SK-N-SH treated with all-trans-retinoic acid at 6 μM for 48 hours (cell line): ENCODE measurements at regions not wholly inside any gene's neighbourhood (a gene's known extent, or its start where the extent isn't known, plus 50 kb on each side); places are given as distances from the start of the nearest gene placed in this dataset.

ENCODE experiments used
- ATAC-seq: fragments of 200-7000 bp; cut with Tn5 transposase; 3 replicates; pipeline ENCODE4 v1.9.1; 2020; ENCODE audit warnings: mild to moderate bottlenecking, moderate library complexity
- ARNTL ChIP-seq: fragments of 450-650 bp; formaldehyde crosslinking; IDR thresholded peaks from 2 replicates; pipeline ENCODE4 v1.5.0; 2020; ENCODE audit warnings: low read depth, mild to moderate bottlenecking, moderate library complexity, borderline replicate concordance
- BACH2 ChIP-seq: fragments of 250-450 bp; sonication (Bioruptor Pico); IDR thresholded peaks from 2 replicates; pipeline ENCODE4 v1.9.0; 2021; ENCODE audit warnings: mild to moderate bottlenecking, borderline replicate concordance
- CSDC2 ChIP-seq: fragments of 250-450 bp; sonication (Bioruptor Pico); IDR thresholded peaks from 2 replicates; pipeline ENCODE4 v1.5.0; 2020; ENCODE audit warnings: mild to moderate bottlenecking, moderate library complexity
- ESRRG ChIP-seq: fragments of 250-450 bp; sonication (Bioruptor Pico); IDR thresholded peaks from 2 replicates; pipeline ENCODE4 v1.6.1; 2021; ENCODE audit warnings: mild to moderate bottlenecking
- GLIS3 ChIP-seq: fragments of 250-450 bp; sonication (Bioruptor Pico); IDR thresholded peaks from 2 replicates; pipeline ENCODE4 v1.5.0; 2020; ENCODE audit warnings: mild to moderate bottlenecking, moderate library complexity
- ISL1 ChIP-seq: fragments of 250-450 bp; sonication (Bioruptor Pico); IDR thresholded peaks from 2 replicates; pipeline ENCODE4 v2.1.2; 2022; ENCODE audit warnings: mild to moderate bottlenecking, moderate library complexity
- OSR1 ChIP-seq: fragments of 250-450 bp; sonication (Bioruptor Pico); IDR thresholded peaks from 2 replicates; pipeline ENCODE4 v1.8.0; 2022; ENCODE audit warnings: moderate library complexity, mild to moderate bottlenecking, inconsistent platforms
- RARB ChIP-seq: fragments of 250-450 bp; sonication (Bioruptor Pico); IDR thresholded peaks from 2 replicates; pipeline ENCODE4 v1.8.0; 2021; ENCODE audit warnings: mild to moderate bottlenecking, moderate library complexity
- SNAI2 ChIP-seq: fragments of 250-450 bp; sonication (Bioruptor Pico); IDR thresholded peaks from 2 replicates; pipeline ENCODE4 v1.5.0; 2020; ENCODE audit warnings: mild to moderate bottlenecking, moderate library complexity
- TCF4 ChIP-seq: fragments of 250-450 bp; sonication (Bioruptor Pico); IDR thresholded peaks from 2 replicates; pipeline ENCODE4 v1.8.0; 2021; ENCODE audit warnings: mild to moderate bottlenecking, moderate library complexity, borderline replicate concordance
- TOX ChIP-seq: fragments of 250-450 bp; sonication (Bioruptor Pico); IDR thresholded peaks from 2 replicates; pipeline ENCODE4 v1.8.0; 2021; ENCODE audit warnings: mild to moderate bottlenecking, moderate library complexity, borderline replicate concordance
- TSHZ2 ChIP-seq: fragments of 250-450 bp; sonication (Bioruptor Pico); IDR thresholded peaks from 2 replicates; pipeline ENCODE4 v1.5.0; 2020; ENCODE audit warnings: mild to moderate bottlenecking, moderate library complexity
- ZC3H10 ChIP-seq: fragments of 250-450 bp; sonication (Bioruptor Pico); IDR thresholded peaks from 2 replicates; pipeline ENCODE4 v1.5.1; 2021; ENCODE audit warnings: mild to moderate bottlenecking, moderate library complexity
- ZFP3 ChIP-seq: fragments of 250-450 bp; sonication (Bioruptor Pico); IDR thresholded peaks from 2 replicates; pipeline ENCODE4 v1.5.0; 2020; ENCODE audit warnings: mild to moderate bottlenecking, moderate library complexity
- ZFP30 ChIP-seq: fragments of 450-650 bp; formaldehyde crosslinking; IDR thresholded peaks from 2 replicates; pipeline ENCODE4 v1.5.0; 2022; ENCODE audit warnings: mild to moderate bottlenecking, moderate library complexity
- ZNF565 ChIP-seq: fragments of 450-650 bp; formaldehyde crosslinking; conservative IDR thresholded peaks from 2 replicates; pipeline ENCODE4 v1.5.0; 2020; ENCODE audit warnings: low read depth, mild to moderate bottlenecking, moderate library complexity
- ZNF70 ChIP-seq: fragments of 450-650 bp; formaldehyde crosslinking; IDR thresholded peaks from 2 replicates; pipeline ENCODE4 v1.5.0; 2020; ENCODE audit warnings: mild to moderate bottlenecking, moderate library complexity
- ZNF8 ChIP-seq: fragments of 450-650 bp; formaldehyde crosslinking; IDR thresholded peaks from 2 replicates; pipeline ENCODE4 v1.5.0; 2020; ENCODE audit warnings: mild to moderate bottlenecking, moderate library complexity
- TF ChIP-seq, protein P1 (sequence below): fragments of 250-450 bp; sonication (Bioruptor Pico); IDR thresholded peaks from 2 replicates; pipeline ENCODE4 v1.5.1; 2020; ENCODE audit warnings: low read depth, mild to moderate bottlenecking, moderate library complexity
- TF ChIP-seq, protein P2 (sequence below): fragments of 250-450 bp; sonication (Bioruptor Pico); IDR thresholded peaks from 2 replicates; pipeline ENCODE4 v1.8.0; 2020; ENCODE audit warnings: mild to moderate bottlenecking, moderate library complexity, borderline replicate concordance

- TF ChIP-seq TCF4, result no peak
- TF ChIP-seq ISL1 (CRISPR knock-in tag), result peak; percentile 81
- TF ChIP-seq, all 23 proteins: peak for 1
- no peak for ATAC-seq
These were observed 52.8 kb upstream of the VWDE start for GRCh38 chr7:12456506-12456905.

GRCh38 chr7:12458520-12459131 is 55.0 kb upstream of the VWDE start:
- ATAC-seq, result peak; percentile 100

DNA sequence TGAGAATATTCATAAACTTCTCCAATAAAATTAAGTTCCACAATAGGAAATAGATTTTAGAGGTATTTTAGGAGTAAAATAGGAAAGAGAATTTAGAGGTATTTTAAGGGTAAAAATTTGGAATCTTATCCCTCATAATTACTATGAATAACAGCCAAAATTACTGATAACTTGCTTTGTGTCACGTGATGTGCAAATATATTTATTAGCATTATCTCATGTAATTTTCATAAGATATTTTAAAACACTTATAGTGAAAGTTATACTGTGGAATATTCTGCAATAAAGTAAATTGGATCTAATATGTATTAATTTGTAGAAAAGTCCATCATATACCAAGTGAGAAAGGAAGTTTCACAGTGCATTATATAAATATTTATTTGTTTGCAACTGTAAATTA is 64.2 kb upstream of the VWDE start:
- no peak for TF ChIP-seq TSHZ2 (CRISPR knock-in tag)
- TF ChIP-seq ZNF8 (CRISPR knock-in tag), result no peak
- TF ChIP-seq, all 23 proteins: peak for 0
- ATAC-seq, result no peak

More at GRCh38 chr7:12458520-12459131, 55.0 kb upstream of the VWDE start:
- TF ChIP-seq TCF4, result no peak
- TF ChIP-seq ZNF70 (CRISPR knock-in tag), result peak; percentile 61; the same call in 1 of the 2 replicates

DNA sequence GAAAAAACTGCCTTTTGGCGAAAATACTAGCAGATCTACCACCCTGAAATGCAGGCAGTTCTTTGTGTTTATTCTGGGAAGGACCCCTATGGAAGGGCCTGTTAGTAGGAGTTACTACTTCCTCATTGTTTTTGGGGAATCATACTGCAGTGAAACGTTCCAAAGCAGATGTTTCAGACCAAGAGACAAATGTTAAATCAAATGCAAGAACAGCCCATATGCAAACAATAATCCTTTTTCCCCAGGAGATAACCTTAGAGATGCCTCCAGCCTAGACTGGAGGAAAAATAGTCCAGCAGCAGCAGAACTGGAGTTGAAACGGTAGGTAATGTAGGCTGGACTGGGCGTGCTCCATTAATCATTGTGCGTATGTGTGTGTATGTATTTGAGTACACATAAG is 65.9 kb upstream of the VWDE start:
- TF ChIP-seq SNAI2 (CRISPR knock-in tag) (no peak), TSHZ2 (CRISPR knock-in tag) (no peak), BACH2 (CRISPR knock-in tag) (no peak)
- ATAC-seq, result no peak

DNA sequence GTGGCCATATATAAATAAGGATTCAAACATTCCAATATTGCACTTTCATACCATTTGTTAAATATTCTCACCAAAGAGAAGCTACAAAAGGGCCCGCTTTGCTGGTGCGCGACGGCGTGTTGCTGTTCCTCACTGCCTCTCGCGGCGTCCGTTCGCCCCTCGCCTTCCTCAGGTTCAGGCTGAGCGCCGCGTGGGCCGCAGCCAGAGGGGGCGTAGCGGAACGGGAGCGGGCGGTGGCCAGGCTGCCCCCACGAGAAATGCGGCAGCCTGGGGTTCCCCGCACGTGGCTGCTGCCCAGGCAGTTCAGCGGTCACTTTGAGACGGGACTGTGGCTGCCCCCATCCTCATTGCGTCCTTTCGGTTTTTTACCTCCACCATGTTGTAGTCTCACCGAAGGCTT is 67.3 kb upstream of the VWDE start:
- no peak for TF ChIP-seq ZFP30 (CRISPR knock-in tag)
- no peak for TF ChIP-seq ZNF8 (CRISPR knock-in tag)
- no peak for TF ChIP-seq SNAI2 (CRISPR knock-in tag)
- TF ChIP-seq ZNF565, result no peak
- no peak for TF ChIP-seq OSR1
- no peak for ATAC-seq

- TF ChIP-seq RARB (CRISPR knock-in tag), result no peak
- no peak for TF ChIP-seq BACH2 (CRISPR knock-in tag)
- TF ChIP-seq TCF4, result no peak
- no peak for TF ChIP-seq ARNTL
- no peak for TF ChIP-seq CSDC2
- no peak for TF ChIP-seq GLIS3
- no peak for TF ChIP-seq ZFP3 (CRISPR knock-in tag)
- no peak for ATAC-seq
These were observed 70.4 kb upstream of the VWDE start for GRCh38 chr7:12474035-12474434.

DNA sequence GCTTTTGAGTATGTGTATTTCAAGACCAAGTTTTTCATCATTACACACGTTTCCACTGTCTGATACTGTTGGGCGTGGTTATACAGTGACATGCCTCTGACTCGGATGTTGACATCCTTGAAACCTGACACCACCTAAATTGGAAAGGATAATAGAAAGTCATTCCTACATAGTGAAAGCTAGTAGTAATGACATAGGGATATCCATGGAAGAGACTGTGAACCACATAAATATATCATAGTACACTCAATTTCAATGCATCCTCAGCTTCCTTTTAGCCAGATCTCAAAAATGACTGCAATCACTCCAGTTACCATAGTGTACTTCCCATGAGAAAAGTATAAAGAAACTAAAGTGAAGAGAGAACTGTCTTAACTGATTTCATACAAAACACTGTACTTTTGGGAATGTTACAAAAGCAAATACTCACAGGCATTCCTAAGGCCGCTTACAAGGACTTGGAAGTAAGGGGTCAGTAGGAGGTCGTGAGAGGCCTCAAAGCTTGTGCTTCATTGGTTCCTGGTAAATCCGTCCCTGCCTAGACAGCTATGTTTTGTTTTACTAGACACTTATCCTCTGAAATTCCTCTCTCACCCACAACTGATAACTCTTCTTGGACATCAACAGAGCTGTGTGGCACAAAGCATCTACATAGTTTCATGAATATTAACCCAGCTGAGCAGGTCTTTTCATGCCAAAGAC is 71.8 kb upstream of the VWDE start:
- no peak for ATAC-seq
- TF ChIP-seq, protein P1, sequence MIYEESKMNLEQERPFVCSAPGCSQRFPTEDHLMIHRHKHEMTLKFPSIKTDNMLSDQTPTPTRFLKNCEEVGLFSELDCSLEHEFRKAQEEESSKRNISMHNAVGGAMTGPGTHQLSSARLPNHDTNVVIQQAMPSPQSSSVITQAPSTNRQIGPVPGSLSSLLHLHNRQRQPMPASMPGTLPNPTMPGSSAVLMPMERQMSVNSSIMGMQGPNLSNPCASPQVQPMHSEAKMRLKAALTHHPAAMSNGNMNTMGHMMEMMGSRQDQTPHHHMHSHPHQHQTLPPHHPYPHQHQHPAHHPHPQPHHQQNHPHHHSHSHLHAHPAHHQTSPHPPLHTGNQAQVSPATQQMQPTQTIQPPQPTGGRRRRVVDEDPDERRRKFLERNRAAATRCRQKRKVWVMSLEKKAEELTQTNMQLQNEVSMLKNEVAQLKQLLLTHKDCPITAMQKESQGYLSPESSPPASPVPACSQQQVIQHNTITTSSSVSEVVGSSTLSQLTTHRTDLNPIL (CRISPR knock-in tag), result no peak
- no peak for TF ChIP-seq OSR1
- no peak for TF ChIP-seq TOX (CRISPR knock-in tag)
- no peak for TF ChIP-seq BACH2 (CRISPR knock-in tag)
- TF ChIP-seq ZC3H10 (CRISPR knock-in tag), result no peak
- no peak for TF ChIP-seq ISL1 (CRISPR knock-in tag)
- no peak for TF ChIP-seq TCF4
- no peak for TF ChIP-seq ZFP3 (CRISPR knock-in tag)
- no peak for TF ChIP-seq ESRRG
- no peak for TF ChIP-seq ZNF565
- TF ChIP-seq, protein P2, sequence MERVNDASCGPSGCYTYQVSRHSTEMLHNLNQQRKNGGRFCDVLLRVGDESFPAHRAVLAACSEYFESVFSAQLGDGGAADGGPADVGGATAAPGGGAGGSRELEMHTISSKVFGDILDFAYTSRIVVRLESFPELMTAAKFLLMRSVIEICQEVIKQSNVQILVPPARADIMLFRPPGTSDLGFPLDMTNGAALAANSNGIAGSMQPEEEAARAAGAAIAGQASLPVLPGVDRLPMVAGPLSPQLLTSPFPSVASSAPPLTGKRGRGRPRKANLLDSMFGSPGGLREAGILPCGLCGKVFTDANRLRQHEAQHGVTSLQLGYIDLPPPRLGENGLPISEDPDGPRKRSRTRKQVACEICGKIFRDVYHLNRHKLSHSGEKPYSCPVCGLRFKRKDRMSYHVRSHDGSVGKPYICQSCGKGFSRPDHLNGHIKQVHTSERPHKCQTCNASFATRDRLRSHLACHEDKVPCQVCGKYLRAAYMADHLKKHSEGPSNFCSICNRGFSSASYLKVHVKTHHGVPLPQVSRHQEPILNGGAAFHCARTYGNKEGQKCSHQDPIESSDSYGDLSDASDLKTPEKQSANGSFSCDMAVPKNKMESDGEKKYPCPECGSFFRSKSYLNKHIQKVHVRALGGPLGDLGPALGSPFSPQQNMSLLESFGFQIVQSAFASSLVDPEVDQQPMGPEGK, result no peak
- no peak for TF ChIP-seq ZNF70 (CRISPR knock-in tag)
